CD4-positive, alpha-beta T cell treated with Interleukin-21 for 1 hour (primary cell): ENCODE measurements at regions not wholly inside any gene's neighbourhood (a gene's known extent, or its start where the extent isn't known, plus 50 kb on each side); places are given as distances from the start of the nearest gene placed in this dataset.
"Not testable (repeated sequence)": the region's sequence is repeated elsewhere in the genome, so short reads cannot be mapped to it uniquely, and the experiment has no call there.

Experiments used
- DNase-seq: peaks from one replicate; pipeline ENCODE4 v3.0.0-alpha.2; 2020

- DNase-seq: no peak
Measured at GRCh38 chr16:77070683-77071082, 120.3 kb upstream of the MON1B start.

- no peak for DNase-seq
Measured at GRCh38 chr16:77076839-77077238, 114.2 kb upstream of the MON1B start.

- DNase-seq: no peak
Measured at GRCh38 chr16:77077256-77077922, 113.6 kb upstream of the MON1B start.

GRCh38 chr16:77085981-77086380 lies 105.0 kb upstream of the MON1B start:
- DNase-seq: no peak

GRCh38 chr16:77090062-77090461 lies 100.9 kb upstream of the MON1B start:
- no peak for DNase-seq

- no peak for DNase-seq
Measured at GRCh38 chr16:77093309-77093708, 97.7 kb upstream of the MON1B start.

- DNase-seq: no peak
Measured at GRCh38 chr16:77093999-77094398, 97.0 kb upstream of the MON1B start.

- no peak for DNase-seq
Measured at GRCh38 chr16:77111056-77111565, 79.9 kb upstream of the MON1B start.

- no peak for DNase-seq
Measured at GRCh38 chr16:77112746-77113145, 78.2 kb upstream of the MON1B start.

- no peak for DNase-seq
Measured at GRCh38 chr16:77113835-77114234, 77.2 kb upstream of the MON1B start.

GRCh38 chr16:77114361-77114760 lies 76.6 kb upstream of the MON1B start:
- DNase-seq: not testable (repeated sequence)

GRCh38 chr16:77116856-77117255 lies 74.1 kb upstream of the MON1B start:
- no peak for DNase-seq

- no peak for DNase-seq
Measured at GRCh38 chr16:77117707-77118106, 73.3 kb upstream of the MON1B start.

- DNase-seq: no peak
Measured at GRCh38 chr16:77131398-77131797, 59.6 kb upstream of the MON1B start.

- DNase-seq: no peak
Measured at GRCh38 chr16:77132051-77132618, 58.9 kb upstream of the MON1B start.

- DNase-seq: no peak
Measured at GRCh38 chr16:77133706-77134105, 57.3 kb upstream of the MON1B start.

GRCh38 chr16:77137045-77137444 lies 53.9 kb upstream of the MON1B start:
- DNase-seq: no peak
